HG03457 (cell line): ENCODE measurements at regions not wholly inside any gene's neighbourhood (a gene's known extent, or its start where the extent isn't known, plus 50 kb on each side); places are given as distances from the start of the nearest gene placed in this dataset.
A peak's percentile ranks its signal among the peaks of the same experiment; 100 is the strongest.

ENCODE experiments used
- ATAC-seq: cut with Tn5 transposase; IDR thresholded peaks from one replicate; pipeline ENCODE4 v1.9.1; 2021; ENCODE audit warnings: moderate number of reproducible peaks; ENCODE audit not compliant: unreplicated experiment

- no peak for ATAC-seq
Measured at GRCh38 chr14:65794674-65795279, 382.2 kb downstream of the FUT8 start.

- ATAC-seq = no peak
Measured at GRCh38 chr14:65798216-65798615, 385.7 kb downstream of the FUT8 start.

DNA sequence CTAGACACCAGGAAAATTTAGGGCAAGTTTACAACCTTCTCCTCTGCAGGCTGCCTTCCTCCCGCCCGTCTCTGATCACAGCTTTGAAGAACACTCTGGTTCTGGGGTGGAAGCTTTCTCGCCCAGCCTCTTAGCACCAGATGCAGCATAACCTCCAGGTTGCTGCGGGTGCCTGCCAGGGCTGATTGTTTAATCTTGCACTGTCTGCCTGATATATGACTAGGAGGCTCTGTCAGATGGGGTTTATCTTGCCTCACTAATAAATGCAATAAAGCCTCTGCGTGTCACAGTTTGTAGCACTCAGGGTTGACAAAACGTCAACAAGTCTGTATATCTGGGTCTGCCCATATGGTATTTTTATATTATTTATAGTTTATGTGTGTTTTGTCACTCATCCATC lies 388.2 kb downstream of the FUT8 start:
- no peak for ATAC-seq

- no peak for ATAC-seq
Measured at GRCh38 chr14:65802196-65802595, 389.7 kb downstream of the FUT8 start.

DNA sequence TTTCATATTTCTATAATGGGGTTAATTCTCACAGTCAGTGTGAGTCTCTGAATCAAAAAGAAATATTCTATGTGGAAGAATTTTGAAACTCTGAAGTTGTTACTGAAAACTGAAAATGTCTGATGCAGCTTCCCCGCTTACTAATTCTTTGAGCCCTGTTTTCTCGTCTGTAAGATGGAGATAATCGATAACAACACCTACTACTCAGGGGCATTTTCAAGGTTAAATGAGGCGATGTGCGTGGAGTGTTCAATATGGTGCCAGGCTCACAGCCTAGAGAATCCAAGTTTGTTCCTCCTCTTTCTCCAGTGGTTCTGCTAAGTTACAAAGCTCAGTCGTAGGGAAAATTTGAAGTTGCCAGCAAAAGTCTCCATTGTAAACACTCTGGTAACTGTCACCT lies 391.4 kb downstream of the FUT8 start:
- ATAC-seq = no peak

GRCh38 chr14:65804439-65805112 lies 392.0 kb downstream of the FUT8 start:
- no peak for ATAC-seq

GRCh38 chr14:65805113-65805473 lies 392.6 kb downstream of the FUT8 start:
- ATAC-seq = no peak

GRCh38 chr14:65808390-65808789 lies 395.9 kb downstream of the FUT8 start:
- no peak for ATAC-seq

- ATAC-seq = no peak
Measured at GRCh38 chr14:65810322-65810721, 397.8 kb downstream of the FUT8 start.

GRCh38 chr14:65813760-65814384 lies 401.3 kb downstream of the FUT8 start:
- ATAC-seq = no peak

GRCh38 chr14:65815127-65815526 lies 402.6 kb downstream of the FUT8 start:
- ATAC-seq = no peak

DNA sequence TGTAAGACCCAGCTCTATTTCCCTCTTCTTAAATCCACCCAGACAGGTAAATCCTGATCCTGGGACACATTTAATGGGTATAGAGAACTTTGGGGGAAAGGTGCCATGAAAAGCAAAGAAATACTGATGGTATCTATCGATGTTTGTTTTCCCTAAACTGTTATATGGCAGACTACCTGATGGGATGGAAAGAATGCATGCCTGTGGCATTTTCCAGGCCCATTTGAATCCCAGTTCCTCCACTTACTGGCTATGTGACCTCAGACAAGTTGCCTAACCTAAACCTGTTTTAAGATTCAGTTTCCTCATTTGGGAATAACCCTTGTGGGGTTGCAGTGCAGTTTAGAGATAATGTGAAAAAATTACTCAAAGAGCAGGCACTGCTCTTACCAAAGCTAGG lies 404.5 kb downstream of the FUT8 start:
- ATAC-seq = no peak

GRCh38 chr14:65819569-65819968 lies 407.0 kb downstream of the FUT8 start:
- ATAC-seq = no peak

- ATAC-seq = no peak
Measured at GRCh38 chr14:65821224-65821753, 408.8 kb downstream of the FUT8 start.

DNA sequence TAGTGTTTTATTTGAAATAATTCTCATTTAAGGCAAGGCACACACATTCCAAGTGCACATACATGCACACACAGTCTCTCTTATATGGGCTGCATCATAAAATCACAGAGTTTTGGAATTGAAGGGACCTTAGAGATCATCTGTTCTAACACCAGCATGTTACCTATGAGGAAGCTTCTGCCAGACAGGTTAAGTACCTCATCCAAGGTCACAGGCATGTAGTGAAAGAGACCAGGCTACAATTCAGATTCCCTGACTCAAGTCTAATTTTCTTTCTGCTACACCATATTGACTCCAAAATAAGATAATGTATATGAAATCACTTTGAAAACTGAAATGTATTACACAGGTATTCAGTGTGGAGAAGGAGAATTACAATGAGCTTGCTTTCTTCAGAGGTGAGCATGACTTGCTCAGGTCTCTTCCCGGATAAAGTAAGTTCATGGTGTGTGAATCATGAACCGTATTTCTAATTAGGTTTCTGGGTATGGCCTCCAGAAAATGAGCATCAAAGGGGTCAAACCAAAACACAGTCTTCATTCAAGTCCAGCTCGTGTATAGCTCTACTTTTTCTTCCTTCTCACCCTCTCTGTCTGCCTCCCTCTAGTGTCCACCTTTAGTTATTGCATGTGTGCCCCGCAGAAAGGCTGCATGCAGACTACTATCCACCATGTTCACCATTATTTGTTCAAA lies 411.9 kb downstream of the FUT8 start:
- ATAC-seq = peak; percentile 57

- no peak for ATAC-seq
Measured at GRCh38 chr14:65824978-65825299, 412.4 kb downstream of the FUT8 start.

GRCh38 chr14:65826946-65827345 lies 414.4 kb downstream of the FUT8 start:
- ATAC-seq = no peak

- ATAC-seq = no peak
Measured at GRCh38 chr14:65827520-65827919, 415.0 kb downstream of the FUT8 start.

- no peak for ATAC-seq
Measured at GRCh38 chr14:65828396-65828795, 415.9 kb downstream of the FUT8 start.

DNA sequence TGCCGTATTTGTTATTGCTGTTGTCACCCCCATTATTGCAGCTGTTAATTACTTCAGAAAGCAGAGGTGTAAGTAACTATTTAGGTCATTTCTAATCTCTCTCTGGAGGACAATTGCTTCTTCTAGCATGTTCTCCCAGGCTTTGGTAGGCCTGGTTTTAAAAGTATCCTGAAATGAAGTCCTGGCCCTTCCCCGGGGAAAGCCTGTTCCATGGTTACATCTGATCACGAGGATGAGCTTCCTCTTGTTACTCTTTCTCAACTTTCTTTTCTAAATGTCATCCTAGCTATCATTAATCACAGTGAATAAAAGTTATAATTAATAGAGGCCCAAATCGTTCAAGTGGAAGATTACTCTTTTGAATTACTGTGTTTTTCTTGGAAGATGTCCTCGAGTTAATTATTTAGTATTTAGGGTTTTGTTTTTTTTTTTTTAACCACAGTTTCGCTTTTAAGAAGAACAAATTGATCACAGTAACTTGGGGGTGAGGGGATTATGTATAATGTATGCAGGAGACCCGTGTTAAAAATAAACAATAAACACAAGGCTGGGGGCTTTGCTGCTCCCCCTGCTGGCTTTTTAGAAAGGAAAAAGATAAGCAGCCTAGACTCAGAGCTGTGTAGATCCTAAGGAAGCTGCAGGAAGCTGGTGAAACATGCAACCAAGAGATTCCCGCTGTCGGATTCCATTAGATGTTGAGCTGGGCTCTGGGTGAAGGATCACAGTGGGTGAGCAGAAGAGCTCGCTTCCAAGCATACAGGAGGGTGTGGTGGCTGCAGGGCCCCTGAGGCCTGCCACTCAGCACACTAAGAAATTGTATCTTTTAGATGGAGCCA lies 420.1 kb downstream of the FUT8 start:
- ATAC-seq = no peak
